CD14-positive monocyte (primary cell): ENCODE measurements at regions not wholly inside any gene's neighbourhood (a gene's known extent, or its start where the extent isn't known, plus 50 kb on each side); places are given as distances from the start of the nearest gene placed in this dataset.

Source experiments
- DNase-seq, 3 donors: peaks; one replicate each; pipeline ENCODE4 v3.0.0-alpha.2; 2011 to 2022
- H2AFZ ChIP-seq: 2 replicates; pipeline ENCODE4 v1.6.0; 2012; ENCODE audit warnings: mild to moderate bottlenecking, low read depth, low read length, inconsistent platforms; ENCODE audit not compliant: insufficient read depth, poor library complexity, severe bottlenecking
- H3K27ac ChIP-seq, 2 donors: 1 replicate in 1 of 2; 2 replicates in 1 of 2; pipeline ENCODE4 v1.5.1; 2012 to 2013; ENCODE audit warnings: low read length in 2 of 2, control low read depth in 1 of 2, inconsistent platforms in 1 of 2, low read depth in 1 of 2, mild to moderate bottlenecking in 1 of 2
- H3K27me3 ChIP-seq, 2 donors: one replicate each; pipeline versions ENCODE4 v1.6.0 to v1.6.1; 2011 to 2013; ENCODE audit warnings: low read length in 2 of 2; ENCODE audit not compliant: control insufficient read depth in 2 of 2, insufficient read depth in 2 of 2
- H3K36me3 ChIP-seq, 2 donors: replicated peaks in 1 of 2; 1 replicate in 1 of 2; 2 replicates in 1 of 2; pipeline versions ENCODE4 v1.5.1 to v1.6.1; 2012 to 2013; ENCODE audit warnings: low read length in 2 of 2, control low read depth in 1 of 2, inconsistent platforms in 1 of 2, mild to moderate bottlenecking in 1 of 2; ENCODE audit not compliant: insufficient read depth in 2 of 2, control insufficient read depth in 1 of 2
- H3K4me1 ChIP-seq, 2 donors: 1 replicate in 1 of 2; 2 replicates in 1 of 2; pipeline versions ENCODE4 v1.5.1 to v1.6.1; 2012 to 2013; ENCODE audit warnings: low read length in 2 of 2, control low read depth in 1 of 2, inconsistent platforms in 1 of 2, mild to moderate bottlenecking in 1 of 2, moderate library complexity in 1 of 2; ENCODE audit not compliant: insufficient read depth in 2 of 2, control insufficient read depth in 1 of 2
- H3K4me2 ChIP-seq: replicated peaks from 2 replicates; pipeline ENCODE3; 2012; ENCODE audit warnings: low read length, moderate library complexity, mild to moderate bottlenecking; ENCODE audit not compliant: poor library complexity, severe bottlenecking; ENCODE audit errors: extremely low read depth
- H3K4me3 ChIP-seq, 3 experiments: fragments of 200-600 bp in 1 of 3; sonication (generic) in 1 of 3; replicated peaks in 1 of 3; 1 replicate in 2 of 3; 2 replicates in 1 of 3; pipeline ENCODE4 v1.5.1; 2011 to 2013; ENCODE audit warnings: low read length in 3 of 3, mild to moderate bottlenecking in 3 of 3, control low read depth in 2 of 3, low read depth in 2 of 3, inconsistent platforms in 1 of 3, moderate library complexity in 1 of 3
- H3K79me2 ChIP-seq: 2 replicates; pipeline ENCODE4 v1.6.0; 2012; ENCODE audit warnings: mild to moderate bottlenecking, control low read depth, inconsistent platforms, low read length, moderate library complexity; ENCODE audit not compliant: insufficient read depth
- H3K9ac ChIP-seq: 2 replicates; pipeline ENCODE4 v1.6.0; 2017; ENCODE audit warnings: low read length, mild to moderate bottlenecking; ENCODE audit not compliant: insufficient read depth, poor library complexity, severe bottlenecking
- H3K9me3 ChIP-seq, 2 donors: replicated peaks in 1 of 2; 1 replicate in 1 of 2; 2 replicates in 1 of 2; pipeline versions ENCODE4 v1.5.1 to v1.6.1; 2012 to 2013; ENCODE audit warnings: low read length in 2 of 2, control low read depth in 1 of 2; ENCODE audit not compliant: control insufficient read depth in 1 of 2, insufficient read depth in 1 of 2
- H4K20me1 ChIP-seq: 2 replicates; pipeline ENCODE4 v1.6.0; 2012; ENCODE audit warnings: mild to moderate bottlenecking, low read length, control low read depth, moderate library complexity; ENCODE audit not compliant: insufficient read depth
- H3K27ac Mint-ChIP-seq, 7 donors: one replicate each; pipeline ENCODE4 v1.8.0; 2020; ENCODE audit warnings: mild to moderate bottlenecking in 7 of 7, mixed read lengths in 7 of 7, moderate library complexity in 6 of 7, inconsistent platforms in 2 of 7
- H3K27me3 Mint-ChIP-seq, 3 donors: one replicate each; pipeline ENCODE4 v1.8.0; 2021 to 2022; ENCODE audit warnings: low read depth in 3 of 3, mild to moderate bottlenecking in 3 of 3, mixed read lengths in 3 of 3, moderate library complexity in 3 of 3, inconsistent platforms in 1 of 3
- H3K36me3 Mint-ChIP-seq, 2 donors: one replicate each; pipeline ENCODE4 v1.8.0; 2020; ENCODE audit warnings: mixed read lengths in 2 of 2, inconsistent platforms in 1 of 2, mild to moderate bottlenecking in 1 of 2
- H3K4me1 Mint-ChIP-seq: one replicate; pipeline ENCODE4 v1.8.0; 2020; ENCODE audit warnings: mild to moderate bottlenecking, mixed read lengths
- H3K4me3 Mint-ChIP-seq, 2 donors: one replicate each; pipeline ENCODE4 v1.8.0; 2020; ENCODE audit warnings: mild to moderate bottlenecking in 2 of 2, mixed read lengths in 2 of 2, moderate library complexity in 1 of 2
- H3K9me3 Mint-ChIP-seq, 7 donors: one replicate each; pipeline ENCODE4 v1.8.0; 2020 to 2022; ENCODE audit warnings: mixed read lengths in 7 of 7, mild to moderate bottlenecking in 6 of 7, moderate library complexity in 6 of 7, inconsistent platforms in 2 of 7
- WGBS: methylation state at CpG from one replicate; pipeline ENCODE4 v1.1.5; 2013; ENCODE audit warnings: missing lambda C conversion rate; ENCODE audit not compliant: insufficient coverage; 5-methylcytosine and 5-hydroxymethylcytosine counted together
- intact Hi-C, 2 donors: fragments of 100-400 bp; cut with micrococcal nuclease; formaldehyde crosslinking; loops; one replicate each; pipeline versions ENCODE4 v1.15.0 to v1.15.1; 2023
- TF ChIP-seq, protein P1 (sequence below): fragments of 200-600 bp; IDR thresholded peaks from one replicate; pipeline ENCODE4 v1.8.0; 2022; ENCODE audit warnings: antibody characterized with exemption, mild to moderate bottlenecking

DNA sequence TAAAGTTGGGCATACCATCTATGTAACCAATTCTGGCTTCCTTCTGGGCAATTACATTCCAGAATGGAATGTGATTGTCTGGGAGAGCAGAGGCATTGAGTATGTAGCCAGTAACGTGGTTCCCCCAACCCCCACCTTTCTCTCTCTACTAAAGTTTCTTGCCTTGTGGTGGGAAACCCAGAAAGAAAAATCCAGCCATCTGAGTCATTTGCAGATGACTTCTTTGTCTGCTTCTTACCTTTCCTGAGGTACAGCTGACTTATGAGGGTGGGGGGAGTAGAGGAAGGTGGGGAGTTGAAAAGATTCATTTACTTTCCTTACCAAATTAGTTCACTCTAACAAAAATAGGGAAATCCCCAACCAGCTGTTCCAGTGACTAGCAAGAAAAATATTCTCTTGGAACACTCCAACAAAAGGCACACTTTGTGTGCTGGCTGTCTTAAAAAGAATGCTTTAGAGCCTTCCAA is 112.1 kb upstream of the FRMD6 start:
- Histone ChIP-seq H3K79me2 (no peaks in the 10 kb centered on the region), H2AFZ (no peak overlapping the region), H3K4me2 (no peak overlapping the region), H3K27me3 (no peaks in the 10 kb centered on the region), H3K4me3 (no peak overlapping the region), H3K9ac (no peak overlapping the region), H3K36me3 (no peaks in the 10 kb centered on the region), H4K20me1 (no peaks in the 10 kb centered on the region), H3K4me1 (no peaks in the 10 kb centered on the region), H3K27ac (no peak overlapping the region), H3K9me3 (no peaks in the 10 kb centered on the region)
- Mint-ChIP-seq H3K36me3 (no peaks in the 10 kb centered on the region), H3K4me3 (no peak overlapping the region), H3K9me3 (peaks cover 0 to 10% (median 2%) of the 10 kb centered on the region in 7 donors), H3K27ac (no peak overlapping the region), H3K4me1 (no peaks in the 10 kb centered on the region), H3K27me3 (no peaks in the 10 kb centered on the region)
- intact Hi-C loops: no loop called here
- no peak for DNase-seq
- TF ChIP-seq, protein P1, sequence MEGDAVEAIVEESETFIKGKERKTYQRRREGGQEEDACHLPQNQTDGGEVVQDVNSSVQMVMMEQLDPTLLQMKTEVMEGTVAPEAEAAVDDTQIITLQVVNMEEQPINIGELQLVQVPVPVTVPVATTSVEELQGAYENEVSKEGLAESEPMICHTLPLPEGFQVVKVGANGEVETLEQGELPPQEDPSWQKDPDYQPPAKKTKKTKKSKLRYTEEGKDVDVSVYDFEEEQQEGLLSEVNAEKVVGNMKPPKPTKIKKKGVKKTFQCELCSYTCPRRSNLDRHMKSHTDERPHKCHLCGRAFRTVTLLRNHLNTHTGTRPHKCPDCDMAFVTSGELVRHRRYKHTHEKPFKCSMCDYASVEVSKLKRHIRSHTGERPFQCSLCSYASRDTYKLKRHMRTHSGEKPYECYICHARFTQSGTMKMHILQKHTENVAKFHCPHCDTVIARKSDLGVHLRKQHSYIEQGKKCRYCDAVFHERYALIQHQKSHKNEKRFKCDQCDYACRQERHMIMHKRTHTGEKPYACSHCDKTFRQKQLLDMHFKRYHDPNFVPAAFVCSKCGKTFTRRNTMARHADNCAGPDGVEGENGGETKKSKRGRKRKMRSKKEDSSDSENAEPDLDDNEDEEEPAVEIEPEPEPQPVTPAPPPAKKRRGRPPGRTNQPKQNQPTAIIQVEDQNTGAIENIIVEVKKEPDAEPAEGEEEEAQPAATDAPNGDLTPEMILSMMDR: no peak
- WGBS: no CpG with 5 or more reads among the region's 1 CpG

DNA sequence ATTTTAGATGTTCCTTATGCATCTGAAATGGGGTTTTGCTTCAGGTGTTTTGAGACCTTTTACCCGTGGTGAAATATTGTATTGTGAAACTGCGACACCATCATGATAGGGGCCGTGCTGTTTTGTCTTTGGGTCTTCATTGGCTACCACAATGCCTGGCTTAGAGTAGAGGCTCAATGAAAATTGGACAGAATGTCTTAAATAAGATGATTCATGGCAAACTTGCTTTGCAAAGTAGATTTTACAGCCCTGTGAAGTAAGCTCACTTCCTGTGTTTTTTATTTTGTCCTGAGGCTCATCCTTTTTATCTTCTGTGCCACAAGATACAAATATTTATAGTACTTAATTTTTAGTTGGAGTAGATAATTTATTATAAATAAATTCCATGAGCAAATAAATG is 111.3 kb upstream of the FRMD6 start:
- Histone ChIP-seq H3K27ac (no peak overlapping the region), H4K20me1 (no peaks in the 10 kb centered on the region), H3K4me3 (no peak overlapping the region), H3K4me1 (no peaks in the 10 kb centered on the region), H3K9me3 (no peaks in the 10 kb centered on the region), H3K36me3 (no peaks in the 10 kb centered on the region), H3K79me2 (no peaks in the 10 kb centered on the region), H3K4me2 (no peak overlapping the region), H3K27me3 (no peaks in the 10 kb centered on the region), H3K9ac (no peak overlapping the region), H2AFZ (no peak overlapping the region)
- H3K27me3 Mint-ChIP-seq: no peaks in the 10 kb centered on the region
- WGBS: 93% methylated on average over 3 of the region's 3 CpGs
- H3K9me3 Mint-ChIP-seq: peaks cover 0 to 9% (median under 1%) of the 10 kb centered on the region in 7 donors
- intact Hi-C loops: no loop called here
- H3K4me1 Mint-ChIP-seq: no peaks in the 10 kb centered on the region
- TF ChIP-seq, protein P1: no peak
- DNase-seq: no peak
- no peaks in the 10 kb centered on the region for H3K36me3 Mint-ChIP-seq
- H3K27ac Mint-ChIP-seq: no peak overlapping the region
- no peak overlapping the region for H3K4me3 Mint-ChIP-seq
